WI38 (cell line): ENCODE measurements at regions not wholly inside any gene's neighbourhood (a gene's known extent, or its start where the extent isn't known, plus 50 kb on each side); places are given as distances from the start of the nearest gene placed in this dataset.

ENCODE experiments used
- H3K4me3 ChIP-seq: 2 replicates; pipeline ENCODE4 v1.5.1; 2011; ENCODE audit warnings: low read depth, mild to moderate bottlenecking, control low read depth, low read length
- TF ChIP-seq, protein P1 (sequence below): IDR thresholded peaks from 2 replicates; pipeline ENCODE4 v1.5.1; 2012; ENCODE audit warnings: low read depth, mild to moderate bottlenecking, control low read depth, low read length

DNA sequence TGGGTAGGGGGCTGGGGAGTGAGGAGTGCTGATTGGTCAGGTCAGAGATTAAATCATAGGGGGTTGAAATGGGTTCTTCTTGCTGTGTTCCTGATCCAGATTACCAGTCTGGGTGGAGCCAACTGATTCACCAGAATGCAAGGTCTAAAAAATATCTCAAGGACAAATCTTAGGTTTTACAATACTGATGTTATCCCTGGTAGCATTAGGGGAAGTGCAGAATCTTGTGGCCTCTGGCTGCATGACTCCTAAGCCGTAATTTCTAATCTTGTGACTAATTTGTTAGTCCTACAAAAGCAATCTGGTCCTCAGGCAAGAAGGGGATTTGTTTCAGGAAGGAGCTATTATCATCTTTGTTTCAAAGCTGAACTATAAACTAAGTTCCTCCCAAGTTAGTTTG lies 289.2 kb upstream of the KYNU start:
- TF ChIP-seq, protein P1, sequence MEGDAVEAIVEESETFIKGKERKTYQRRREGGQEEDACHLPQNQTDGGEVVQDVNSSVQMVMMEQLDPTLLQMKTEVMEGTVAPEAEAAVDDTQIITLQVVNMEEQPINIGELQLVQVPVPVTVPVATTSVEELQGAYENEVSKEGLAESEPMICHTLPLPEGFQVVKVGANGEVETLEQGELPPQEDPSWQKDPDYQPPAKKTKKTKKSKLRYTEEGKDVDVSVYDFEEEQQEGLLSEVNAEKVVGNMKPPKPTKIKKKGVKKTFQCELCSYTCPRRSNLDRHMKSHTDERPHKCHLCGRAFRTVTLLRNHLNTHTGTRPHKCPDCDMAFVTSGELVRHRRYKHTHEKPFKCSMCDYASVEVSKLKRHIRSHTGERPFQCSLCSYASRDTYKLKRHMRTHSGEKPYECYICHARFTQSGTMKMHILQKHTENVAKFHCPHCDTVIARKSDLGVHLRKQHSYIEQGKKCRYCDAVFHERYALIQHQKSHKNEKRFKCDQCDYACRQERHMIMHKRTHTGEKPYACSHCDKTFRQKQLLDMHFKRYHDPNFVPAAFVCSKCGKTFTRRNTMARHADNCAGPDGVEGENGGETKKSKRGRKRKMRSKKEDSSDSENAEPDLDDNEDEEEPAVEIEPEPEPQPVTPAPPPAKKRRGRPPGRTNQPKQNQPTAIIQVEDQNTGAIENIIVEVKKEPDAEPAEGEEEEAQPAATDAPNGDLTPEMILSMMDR, result no peak
- no peak overlapping the region for H3K4me3 ChIP-seq

DNA sequence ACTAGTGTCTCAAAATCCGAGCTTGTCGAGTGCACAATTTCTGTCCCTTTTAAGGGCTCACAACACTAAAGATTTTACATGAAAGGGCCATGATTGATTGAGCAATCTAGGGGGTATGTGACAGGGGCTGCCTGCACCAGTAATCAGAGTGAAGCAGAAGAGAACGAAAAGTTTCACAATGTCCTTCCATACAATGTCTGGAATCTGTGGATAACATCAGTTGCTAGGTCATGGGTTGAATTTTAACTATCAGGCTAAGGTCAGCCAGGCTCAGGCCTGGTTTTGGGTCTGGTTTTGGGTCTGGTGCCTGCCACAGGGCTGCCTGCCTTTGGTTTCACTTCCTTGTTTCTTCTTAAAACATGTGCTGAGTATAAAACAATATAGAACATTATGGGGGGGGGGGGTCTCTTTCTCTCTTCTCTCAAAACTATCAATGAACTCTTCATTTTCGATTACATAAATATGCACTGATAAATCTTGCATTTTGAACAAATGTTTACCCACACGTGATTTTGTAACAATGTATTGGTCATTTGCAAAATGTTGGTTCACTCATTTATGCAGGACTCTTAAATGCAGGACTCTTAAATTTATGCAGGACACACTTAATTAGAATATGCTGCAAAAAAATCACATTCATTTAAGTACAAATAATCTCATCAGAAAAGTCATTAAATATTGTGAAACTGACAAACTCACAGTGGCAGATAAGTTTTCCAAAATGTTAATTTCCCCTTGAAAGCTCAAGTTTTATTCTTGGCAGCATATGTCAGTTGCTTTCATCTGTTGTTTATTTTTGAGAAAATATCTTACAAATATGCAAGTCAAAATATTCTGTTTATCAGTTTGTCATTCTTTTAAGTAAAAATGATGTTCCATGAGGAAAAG lies 290.5 kb upstream of the KYNU start:
- TF ChIP-seq, protein P1, result no peak
- H3K4me3 ChIP-seq, result no peak overlapping the region

DNA sequence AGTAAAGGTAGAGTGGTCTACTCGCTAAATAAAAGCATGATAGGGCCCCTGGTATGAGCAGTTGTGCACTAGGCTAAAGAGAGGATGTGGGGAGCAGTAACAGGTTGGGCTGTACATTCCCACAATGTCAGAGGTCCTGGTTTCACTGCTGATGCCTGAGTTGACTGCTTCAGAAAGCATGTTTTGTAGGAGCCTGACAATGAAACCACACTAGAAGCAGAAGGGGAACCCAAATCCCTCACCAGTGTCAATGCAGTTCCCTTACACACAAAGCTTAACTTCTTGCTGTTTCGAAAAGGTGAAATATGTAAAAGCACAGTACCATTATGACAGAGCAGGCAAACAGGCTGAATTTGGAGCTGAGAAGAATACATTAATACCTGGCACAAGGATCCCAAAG lies 291.7 kb upstream of the KYNU start:
- TF ChIP-seq, protein P1, result no peak
- H3K4me3 ChIP-seq, result no peak overlapping the region

DNA sequence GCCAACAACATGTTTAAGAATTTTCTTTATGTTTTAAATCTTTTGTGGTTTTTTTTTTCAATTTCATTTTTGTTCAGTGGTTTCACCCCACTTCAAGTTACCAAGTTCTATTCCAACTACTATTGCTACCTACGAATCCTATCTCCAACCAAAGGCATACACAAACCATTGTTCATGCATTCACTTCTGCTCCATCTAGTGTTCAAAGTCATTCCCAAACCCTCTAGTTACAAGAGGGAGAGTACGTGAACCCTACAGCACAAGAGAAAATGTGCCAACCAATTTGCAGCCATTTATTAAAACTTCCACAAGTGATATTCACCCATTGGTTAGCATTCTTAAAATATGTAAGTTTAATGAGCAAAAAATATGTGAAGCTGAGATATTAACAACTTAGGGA lies 295.1 kb upstream of the KYNU start:
- TF ChIP-seq, protein P1, result peak; percentile 11; the same call in 1 of the 2 replicates
- H3K4me3 ChIP-seq, result no peak overlapping the region

DNA sequence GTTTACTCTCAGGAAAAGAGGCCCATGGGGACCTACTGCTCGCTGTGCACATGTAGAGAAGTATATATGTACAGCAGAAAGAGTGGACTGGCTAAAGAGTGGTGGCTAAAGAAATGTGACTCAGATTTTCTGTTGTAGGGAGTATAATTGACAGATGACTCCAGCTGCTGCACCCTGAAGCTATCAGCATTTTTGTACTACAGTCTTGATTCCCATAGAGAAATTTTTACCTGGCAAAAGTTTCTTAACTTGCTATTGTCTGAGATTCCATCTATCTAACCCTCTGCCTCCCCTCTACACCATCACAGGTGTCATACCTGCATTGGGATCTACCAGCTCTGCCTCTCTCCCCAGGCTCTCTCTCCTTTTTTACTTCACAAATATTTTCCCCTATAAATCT lies 296.0 kb upstream of the KYNU start:
- TF ChIP-seq, protein P1, result no peak

DNA sequence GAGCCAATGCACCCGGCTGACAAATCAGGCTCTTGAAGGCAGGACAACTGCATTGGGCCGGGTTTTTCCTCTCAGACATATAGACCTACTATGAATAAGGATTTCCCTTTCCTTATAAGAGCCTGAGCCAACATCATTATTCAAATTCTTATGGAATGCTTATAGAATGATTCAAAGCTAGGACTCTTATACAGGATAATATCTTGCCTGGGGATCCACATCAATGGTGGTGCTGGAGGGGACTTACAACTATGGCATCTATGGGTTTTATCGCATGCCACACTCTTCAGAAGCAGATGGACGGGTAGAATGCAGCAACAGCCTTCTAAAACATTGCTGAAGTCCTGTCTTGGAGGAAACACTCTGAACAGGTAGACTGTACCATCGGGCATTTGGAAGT lies 296.8 kb upstream of the KYNU start:
- no peak overlapping the region for H3K4me3 ChIP-seq

More for the DNA sequence above, 296.0 kb upstream of the KYNU start:
- no peak overlapping the region for H3K4me3 ChIP-seq

DNA sequence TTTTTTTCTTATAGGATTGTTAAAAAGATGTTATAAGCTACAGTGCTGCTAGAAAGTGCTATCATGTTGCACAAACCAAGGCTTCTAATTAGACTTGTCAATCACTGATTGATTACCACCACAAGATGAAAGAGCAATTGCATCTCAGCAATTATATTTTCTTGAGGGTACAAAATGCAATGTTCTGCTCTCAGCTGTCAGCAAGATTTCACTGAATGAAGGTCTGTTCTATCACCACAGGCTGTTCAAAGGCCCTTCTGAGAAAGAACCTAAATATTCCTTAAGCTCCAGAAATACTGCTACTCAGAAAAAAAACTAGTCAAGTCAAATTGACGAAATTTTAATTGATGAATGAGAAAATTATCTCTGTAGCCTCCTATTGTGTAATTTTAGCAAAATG lies 301.9 kb upstream of the KYNU start:
- TF ChIP-seq, protein P1, result no peak
- H3K4me3 ChIP-seq, result no peak overlapping the region

More for the DNA sequence above, 296.8 kb upstream of the KYNU start:
- TF ChIP-seq, protein P1, result no peak
